AG09319 (cell line): ENCODE measurements at regions not wholly inside any gene's neighbourhood (a gene's known extent, or its start where the extent isn't known, plus 50 kb on each side); places are given as distances from the start of the nearest gene placed in this dataset.

Source experiments
- DNase-seq: peaks from one replicate; pipeline ENCODE4 v3.0.0-alpha.2; 2010; ENCODE audit warnings: low read depth; ENCODE audit errors: extremely low read depth
- TF ChIP-seq, protein P1 (sequence below): IDR thresholded peaks from 2 replicates; pipeline ENCODE4 v1.5.1; 2011; ENCODE audit warnings: low read depth, mild to moderate bottlenecking, inconsistent platforms, low read length, moderate library complexity

DNA sequence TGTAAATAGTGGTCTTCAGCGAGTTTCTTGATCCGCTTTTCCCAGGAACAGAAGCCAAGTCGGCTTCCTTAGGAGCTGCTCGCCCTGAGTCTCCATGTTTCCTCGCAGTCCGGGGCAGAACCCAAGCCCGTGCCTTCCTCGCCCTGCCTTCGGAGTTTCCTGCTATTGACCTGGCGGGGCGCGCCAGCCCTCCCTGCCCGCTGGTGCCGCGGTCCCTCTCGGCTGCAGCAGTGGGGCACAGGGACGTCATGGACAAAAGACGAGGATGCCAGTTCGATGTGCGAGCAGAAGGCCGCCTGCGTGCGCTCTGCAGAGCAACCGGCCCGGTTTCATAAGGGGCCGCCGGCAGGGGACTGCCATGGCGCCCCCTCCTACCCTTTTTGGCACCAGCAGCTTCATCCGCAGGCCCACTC, 156.6 kb downstream of the TM9SF2 start:
- DNase-seq: no peak
- TF ChIP-seq, protein P1, sequence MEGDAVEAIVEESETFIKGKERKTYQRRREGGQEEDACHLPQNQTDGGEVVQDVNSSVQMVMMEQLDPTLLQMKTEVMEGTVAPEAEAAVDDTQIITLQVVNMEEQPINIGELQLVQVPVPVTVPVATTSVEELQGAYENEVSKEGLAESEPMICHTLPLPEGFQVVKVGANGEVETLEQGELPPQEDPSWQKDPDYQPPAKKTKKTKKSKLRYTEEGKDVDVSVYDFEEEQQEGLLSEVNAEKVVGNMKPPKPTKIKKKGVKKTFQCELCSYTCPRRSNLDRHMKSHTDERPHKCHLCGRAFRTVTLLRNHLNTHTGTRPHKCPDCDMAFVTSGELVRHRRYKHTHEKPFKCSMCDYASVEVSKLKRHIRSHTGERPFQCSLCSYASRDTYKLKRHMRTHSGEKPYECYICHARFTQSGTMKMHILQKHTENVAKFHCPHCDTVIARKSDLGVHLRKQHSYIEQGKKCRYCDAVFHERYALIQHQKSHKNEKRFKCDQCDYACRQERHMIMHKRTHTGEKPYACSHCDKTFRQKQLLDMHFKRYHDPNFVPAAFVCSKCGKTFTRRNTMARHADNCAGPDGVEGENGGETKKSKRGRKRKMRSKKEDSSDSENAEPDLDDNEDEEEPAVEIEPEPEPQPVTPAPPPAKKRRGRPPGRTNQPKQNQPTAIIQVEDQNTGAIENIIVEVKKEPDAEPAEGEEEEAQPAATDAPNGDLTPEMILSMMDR: no peak; the same call in 1 of the 2 replicates

DNA sequence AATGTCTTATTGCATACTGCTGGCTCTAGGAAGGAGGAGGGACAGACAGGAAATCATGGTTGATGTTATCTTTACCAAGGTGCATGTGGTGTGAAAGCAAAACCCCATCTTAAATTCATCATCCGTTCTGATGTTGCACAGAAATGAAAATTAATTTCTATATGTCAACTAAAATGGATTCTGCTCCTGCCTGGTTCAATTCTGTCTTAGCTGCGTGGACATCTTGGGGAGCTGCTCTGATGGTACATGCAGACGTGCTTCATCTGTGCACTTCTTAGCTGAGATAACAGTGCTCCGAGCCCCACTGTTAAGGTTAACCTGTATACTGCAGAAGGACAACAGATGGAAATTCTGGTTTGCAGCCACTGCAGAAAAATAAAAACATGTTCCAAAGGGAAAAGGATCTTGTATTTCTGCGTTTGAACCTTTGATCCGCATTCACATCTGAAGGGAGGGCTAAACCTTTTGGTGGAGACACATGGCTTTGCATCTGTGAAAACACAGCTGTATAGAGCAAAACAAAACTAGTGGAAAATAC, 155.6 kb downstream of the TM9SF2 start:
- DNase-seq: no peak

GRCh38 chr13:99656092-99656745, 154.9 kb downstream of the TM9SF2 start:
- DNase-seq: peak; percentile 43
- TF ChIP-seq, protein P1: peak; percentile 94

More for the DNA sequence above, 155.6 kb downstream of the TM9SF2 start:
- TF ChIP-seq, protein P1: no peak

- TF ChIP-seq, protein P1: no peak
- DNase-seq: no peak
These were observed 154.2 kb downstream of the TM9SF2 start for GRCh38 chr13:99655351-99656091.

DNA sequence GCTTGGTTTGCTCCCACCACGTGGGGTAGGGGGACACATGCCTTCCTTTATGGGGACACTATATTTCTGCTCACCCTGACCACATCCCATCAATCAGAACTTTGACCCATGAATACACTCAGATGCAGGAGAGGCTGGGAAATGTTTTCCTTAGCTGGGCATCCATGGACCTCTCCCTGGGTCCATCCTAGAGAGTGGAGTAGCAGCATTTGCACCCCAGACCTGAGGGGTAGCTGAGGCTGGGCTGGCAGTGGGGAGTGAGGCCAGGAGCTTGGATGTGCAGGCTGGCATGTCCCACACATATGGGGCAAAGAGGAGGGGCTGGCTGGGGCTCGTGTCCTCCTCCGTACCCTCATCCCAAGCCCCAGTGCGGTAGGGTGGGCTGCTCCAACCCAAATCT, 152.8 kb downstream of the TM9SF2 start:
- DNase-seq: no peak

GRCh38 chr13:99653526-99653925, 152.3 kb downstream of the TM9SF2 start:
- no peak for DNase-seq
- TF ChIP-seq, protein P1: no peak

More for the DNA sequence above, 152.8 kb downstream of the TM9SF2 start:
- TF ChIP-seq, protein P1: no peak

DNA sequence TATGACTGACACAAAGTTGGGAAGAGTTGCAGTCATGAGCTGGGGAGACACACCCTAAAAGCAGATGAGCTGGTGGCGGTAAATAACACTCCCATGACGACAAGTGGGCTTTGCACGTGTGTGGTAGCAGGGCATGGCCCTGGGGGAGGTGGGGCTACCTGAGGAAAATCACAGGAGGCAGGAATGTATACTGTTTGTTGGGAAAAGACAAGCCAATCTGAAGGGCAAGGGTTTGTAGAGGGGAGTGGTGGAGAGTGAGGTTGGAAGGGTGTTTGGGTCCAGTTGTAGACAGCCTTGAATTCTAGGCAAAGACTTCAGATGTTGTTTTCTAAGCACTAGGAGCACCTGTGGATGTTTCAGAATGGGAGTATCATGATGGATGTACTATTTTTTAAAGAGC, 151.6 kb downstream of the TM9SF2 start:
- DNase-seq: no peak
- TF ChIP-seq, protein P1: no peak
